ENCODE measurements at regions not wholly inside any gene's neighbourhood (a gene's known extent, or its start where the extent isn't known, plus 50 kb on each side); places are given as distances from the start of the nearest gene placed in this dataset.

- no peak for DNase-seq (ENCODE audit: low spot score)
- Mint-ChIP-seq H3K4me1 (ENCODE audit: low read depth) (peaks cover 15% of the 10 kb centered on the region), H3K27ac (ENCODE audit: unreplicated experiment) (no peak overlapping the region), H3K27me3 (ENCODE audit: low read depth) (peaks cover 14% of the 10 kb centered on the region), H3K9me3 (ENCODE audit: low read depth) (peaks cover 3% of the 10 kb centered on the region), H3K36me3 (ENCODE audit: low read depth) (no peaks in the 10 kb centered on the region), H3K4me3 (ENCODE audit: unreplicated experiment) (no peak overlapping the region)
- TF ChIP-seq CTCF (IDR thresholded peaks at IDR 0.05) = no peak
Measured at GRCh38 chr20:40753472-40753871, 64.4 kb upstream of the MAFB start.

GRCh38 chr20:40754339-40754943 is 65.4 kb upstream of the MAFB start:
- H3K4me3 Mint-ChIP-seq (ENCODE audit: unreplicated experiment) = no peak overlapping the region
- H3K27me3 Mint-ChIP-seq (ENCODE audit: low read depth) = peaks cover 17% of the 10 kb centered on the region
- DNase-seq (ENCODE audit: low spot score) = no peak
- H3K27ac Mint-ChIP-seq (ENCODE audit: unreplicated experiment) = peak overlapping the region; percentile 3
- TF ChIP-seq CTCF (IDR thresholded peaks at IDR 0.05) = no peak
- peaks cover 15% of the 10 kb centered on the region for H3K4me1 Mint-ChIP-seq (ENCODE audit: low read depth)
- H3K9me3 Mint-ChIP-seq (ENCODE audit: low read depth) = peaks cover 3% of the 10 kb centered on the region
- H3K36me3 Mint-ChIP-seq (ENCODE audit: low read depth) = no peaks in the 10 kb centered on the region

GRCh38 chr20:40757087-40757486 is 68.1 kb upstream of the MAFB start:
- Mint-ChIP-seq H3K27me3 (ENCODE audit: low read depth) (peaks cover 19% of the 10 kb centered on the region), H3K4me3 (ENCODE audit: unreplicated experiment) (no peak overlapping the region), H3K9me3 (ENCODE audit: low read depth) (peaks cover 6% of the 10 kb centered on the region), H3K36me3 (ENCODE audit: low read depth) (no peaks in the 10 kb centered on the region), H3K4me1 (ENCODE audit: low read depth) (no peaks in the 10 kb centered on the region), H3K27ac (ENCODE audit: unreplicated experiment) (no peak overlapping the region)
- no peak for TF ChIP-seq CTCF (IDR thresholded peaks at IDR 0.05)
- DNase-seq (ENCODE audit: low spot score) = no peak

- no peak overlapping the region for H3K4me3 Mint-ChIP-seq (ENCODE audit: unreplicated experiment)
- H3K36me3 Mint-ChIP-seq (ENCODE audit: low read depth) = no peaks in the 10 kb centered on the region
- H3K27ac Mint-ChIP-seq (ENCODE audit: unreplicated experiment) = no peak overlapping the region
- no peak for DNase-seq (ENCODE audit: low spot score)
- TF ChIP-seq CTCF (IDR thresholded peaks at IDR 0.05) = no peak
- peaks cover 19% of the 10 kb centered on the region for H3K27me3 Mint-ChIP-seq (ENCODE audit: low read depth)
- H3K9me3 Mint-ChIP-seq (ENCODE audit: low read depth) = peaks cover 6% of the 10 kb centered on the region
- H3K4me1 Mint-ChIP-seq (ENCODE audit: low read depth) = no peaks in the 10 kb centered on the region
Measured at GRCh38 chr20:40758790-40759189, 69.8 kb upstream of the MAFB start.

- Mint-ChIP-seq H3K4me1 (ENCODE audit: low read depth) (no peaks in the 10 kb centered on the region), H3K27me3 (ENCODE audit: low read depth) (peaks cover 26% of the 10 kb centered on the region), H3K4me3 (ENCODE audit: unreplicated experiment) (no peak overlapping the region), H3K36me3 (ENCODE audit: low read depth) (no peaks in the 10 kb centered on the region), H3K27ac (ENCODE audit: unreplicated experiment) (no peak overlapping the region), H3K9me3 (ENCODE audit: low read depth) (peaks cover 6% of the 10 kb centered on the region)
- no peak for DNase-seq (ENCODE audit: low spot score)
- no peak for TF ChIP-seq CTCF (IDR thresholded peaks at IDR 0.05)
Measured at GRCh38 chr20:40760399-40760798, 71.4 kb upstream of the MAFB start.
